SU-DHL-6 (cell line): ENCODE measurements at regions not wholly inside any gene's neighbourhood (a gene's known extent, or its start where the extent isn't known, plus 50 kb on each side); places are given as distances from the start of the nearest gene placed in this dataset.
A peak's percentile ranks its signal among the peaks of the same experiment; 100 is the strongest.

Experiments
- H2AFZ ChIP-seq: fragments of 200-600 bp; sonication (generic); 2 replicates; pipeline ENCODE4 v1.6.1; 2014; ENCODE audit warnings: low read depth, mild to moderate bottlenecking, moderate library complexity, mixed read lengths, antibody characterized with exemption, low read length; ENCODE audit not compliant: severe bottlenecking
- H3F3A ChIP-seq: fragments of 200-600 bp; shearing (Covaris generic); 2 replicates; pipeline ENCODE4 v1.6.0; 2016; ENCODE audit warnings: antibody characterized with exemption, mild to moderate bottlenecking; ENCODE audit not compliant: insufficient read depth
- H3K27ac ChIP-seq: fragments of 200-600 bp; sonication (generic); 2 replicates; pipeline ENCODE4 v1.5.1; 2016; ENCODE audit warnings: low read depth, mild to moderate bottlenecking, low read length, moderate library complexity, mixed read lengths
- H3K27me3 ChIP-seq: fragments of 200-600 bp; sonication (generic), shearing (Covaris generic); 2 replicates; pipeline ENCODE4 v1.6.0; 2014; ENCODE audit warnings: mild to moderate bottlenecking, low read length
- H3K36me3 ChIP-seq: fragments of 200-600 bp; sonication (generic); 2 replicates; pipeline ENCODE4 v1.6.1; 2014; ENCODE audit warnings: mild to moderate bottlenecking, low read length, mixed read lengths
- H3K4me2 ChIP-seq: fragments of 300-600, 200-600 bp; shearing (Covaris generic), sonication (generic); 2 replicates; pipeline ENCODE4 v1.6.0; 2014; ENCODE audit warnings: low read length, low read depth, mild to moderate bottlenecking; ENCODE audit not compliant: poor library complexity, severe bottlenecking
- H3K4me3 ChIP-seq: fragments of 200-600 bp; sonication (generic); 2 replicates; pipeline ENCODE4 v1.5.1; 2014; ENCODE audit warnings: antibody characterized with exemption, low read length, mild to moderate bottlenecking, mixed read lengths; ENCODE audit not compliant: insufficient read depth, poor library complexity, severe bottlenecking
- H3K79me2 ChIP-seq: fragments of 200-600 bp; sonication (generic); 2 replicates; pipeline ENCODE4 v1.6.1; 2014; ENCODE audit warnings: mild to moderate bottlenecking, low read length, moderate library complexity; ENCODE audit not compliant: insufficient read depth
- H3K9ac ChIP-seq: fragments of 200-600 bp; sonication (generic); 2 replicates; pipeline ENCODE4 v1.7.0; 2014; ENCODE audit warnings: mild to moderate bottlenecking, low read length
- H3K9me2 ChIP-seq: fragments of 200-600 bp; sonication (generic); replicated peaks from 2 replicates; pipeline ENCODE4 v1.6.1; 2014; ENCODE audit warnings: low read length; ENCODE audit not compliant: insufficient read depth
- H3K9me3 ChIP-seq: fragments of 200-600 bp; sonication (generic); 2 replicates; pipeline ENCODE4 v1.6.1; 2014; ENCODE audit warnings: low read length, mixed read lengths; ENCODE audit not compliant: insufficient read depth
- H4K20me1 ChIP-seq: fragments of 200-600 bp; sonication (generic); 2 replicates; pipeline ENCODE4 v1.6.1; 2014; ENCODE audit warnings: low read depth, mild to moderate bottlenecking, antibody characterized with exemption, low read length, moderate library complexity, mixed read lengths
- EZH2phosphoT487 ChIP-seq: fragments of 200-600 bp; sonication (generic), shearing (Covaris generic); conservative IDR thresholded peaks from 2 replicates; pipeline ENCODE4 v1.6.1; 2018; ENCODE audit warnings: mild to moderate bottlenecking, antibody characterized with exemption, low read length, moderate library complexity, mixed read lengths
- TF ChIP-seq, protein P1 (sequence below): fragments of 200-600 bp; sonication (generic); IDR thresholded peaks from one replicate; pipeline ENCODE4 v1.5.1; 2017; ENCODE audit warnings: antibody characterized with exemption, mild to moderate bottlenecking, low read length, moderate library complexity; ENCODE audit not compliant: insufficient read depth, poor library complexity, severe bottlenecking

DNA sequence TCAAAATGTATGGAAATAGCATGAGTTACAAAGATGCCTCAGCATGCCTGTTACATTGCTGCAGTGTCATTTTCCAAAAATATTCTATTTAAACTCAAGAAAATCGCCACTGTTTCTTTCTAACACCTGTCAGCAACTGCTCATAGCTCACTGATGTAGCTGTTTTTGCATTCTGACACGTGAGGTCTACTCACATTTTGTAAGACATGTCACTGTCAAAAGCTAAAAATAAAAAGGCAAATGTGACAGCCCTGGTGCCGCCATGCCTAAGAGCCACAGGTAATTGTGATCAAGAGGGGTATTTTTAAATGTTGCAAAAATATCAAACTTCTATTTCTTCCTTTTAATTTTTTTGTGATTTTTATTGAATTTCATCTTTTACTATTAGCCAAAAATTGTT lies 556.2 kb upstream of the TMPRSS15 start:
- Histone ChIP-seq H3K9me2 (no peaks in the 10 kb centered on the region), H3K79me2 (no peaks in the 10 kb centered on the region), H3K9me3 (no peaks in the 10 kb centered on the region), H3F3A (no peaks in the 10 kb centered on the region), H3K27me3 (no peaks in the 10 kb centered on the region), H3K9ac (no peak overlapping the region), H2AFZ (peak overlapping the region; percentile 82), H3K4me3 (no peak overlapping the region), H3K36me3 (no peaks in the 10 kb centered on the region), H3K4me2 (peak overlapping the region; percentile 21), H3K27ac (0 out of 2 replicates have a peak overlapping the region, but pooled peaks have one; percentile 12), H4K20me1 (no peaks in the 10 kb centered on the region)
- TF ChIP-seq, protein P1, sequence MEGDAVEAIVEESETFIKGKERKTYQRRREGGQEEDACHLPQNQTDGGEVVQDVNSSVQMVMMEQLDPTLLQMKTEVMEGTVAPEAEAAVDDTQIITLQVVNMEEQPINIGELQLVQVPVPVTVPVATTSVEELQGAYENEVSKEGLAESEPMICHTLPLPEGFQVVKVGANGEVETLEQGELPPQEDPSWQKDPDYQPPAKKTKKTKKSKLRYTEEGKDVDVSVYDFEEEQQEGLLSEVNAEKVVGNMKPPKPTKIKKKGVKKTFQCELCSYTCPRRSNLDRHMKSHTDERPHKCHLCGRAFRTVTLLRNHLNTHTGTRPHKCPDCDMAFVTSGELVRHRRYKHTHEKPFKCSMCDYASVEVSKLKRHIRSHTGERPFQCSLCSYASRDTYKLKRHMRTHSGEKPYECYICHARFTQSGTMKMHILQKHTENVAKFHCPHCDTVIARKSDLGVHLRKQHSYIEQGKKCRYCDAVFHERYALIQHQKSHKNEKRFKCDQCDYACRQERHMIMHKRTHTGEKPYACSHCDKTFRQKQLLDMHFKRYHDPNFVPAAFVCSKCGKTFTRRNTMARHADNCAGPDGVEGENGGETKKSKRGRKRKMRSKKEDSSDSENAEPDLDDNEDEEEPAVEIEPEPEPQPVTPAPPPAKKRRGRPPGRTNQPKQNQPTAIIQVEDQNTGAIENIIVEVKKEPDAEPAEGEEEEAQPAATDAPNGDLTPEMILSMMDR = no peak
- no peak for TF ChIP-seq EZH2phosphoT487

- no peak overlapping the region for H3K9ac ChIP-seq
- H3K79me2 ChIP-seq = no peaks in the 10 kb centered on the region
- no peaks in the 10 kb centered on the region for H3K27me3 ChIP-seq
- no peak for TF ChIP-seq EZH2phosphoT487
- TF ChIP-seq, protein P1 = no peak
- no peaks in the 10 kb centered on the region for H3K9me2 ChIP-seq
- no peaks in the 10 kb centered on the region for H3K36me3 ChIP-seq
- H3K4me3 ChIP-seq = no peak overlapping the region
- H4K20me1 ChIP-seq = no peaks in the 10 kb centered on the region
- H2AFZ ChIP-seq = peak overlapping the region; percentile 82
- no peaks in the 10 kb centered on the region for H3K9me3 ChIP-seq
- no peaks in the 10 kb centered on the region for H3F3A ChIP-seq
- H3K27ac ChIP-seq = 0 out of 2 replicates have a peak overlapping the region, but pooled peaks have one; percentile 12
- H3K4me2 ChIP-seq = peak overlapping the region; percentile 21
These were observed 556.7 kb upstream of the TMPRSS15 start for GRCh38 chr21:18960306-18960705.

DNA sequence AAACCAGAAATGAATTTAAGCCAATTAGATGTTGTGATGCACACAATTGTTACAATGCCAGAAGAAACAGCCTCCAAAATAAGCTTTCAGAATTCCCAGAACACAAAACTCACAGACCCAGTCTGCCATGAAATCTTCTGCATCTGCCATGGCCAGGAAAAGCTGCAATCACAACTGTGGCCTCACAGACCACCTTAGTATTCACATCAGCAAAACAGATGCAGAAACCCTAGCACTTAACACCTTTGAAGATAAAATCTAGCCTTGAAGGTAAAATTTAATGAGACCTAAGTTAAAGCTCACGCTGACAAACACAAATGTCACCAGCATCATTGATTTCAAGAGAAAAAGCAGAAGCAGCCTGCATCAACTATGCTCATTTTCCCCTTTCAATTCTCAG lies 566.8 kb upstream of the TMPRSS15 start:
- H3K9ac ChIP-seq = no peak overlapping the region
- no peak overlapping the region for H3K4me3 ChIP-seq
- no peaks in the 10 kb centered on the region for H3F3A ChIP-seq
- TF ChIP-seq, protein P1 = no peak
- no peak for TF ChIP-seq EZH2phosphoT487
- H3K27me3 ChIP-seq = no peaks in the 10 kb centered on the region
- no peaks in the 10 kb centered on the region for H3K9me3 ChIP-seq
- H3K79me2 ChIP-seq = no peaks in the 10 kb centered on the region
- no peak overlapping the region for H2AFZ ChIP-seq
- no peak overlapping the region for H3K4me2 ChIP-seq
- H3K36me3 ChIP-seq = no peaks in the 10 kb centered on the region
- H4K20me1 ChIP-seq = no peaks in the 10 kb centered on the region
- H3K9me2 ChIP-seq = no peaks in the 10 kb centered on the region
- H3K27ac ChIP-seq = no peak overlapping the region

- TF ChIP-seq EZH2phosphoT487 = no peak
- TF ChIP-seq, protein P1 = no peak
- Histone ChIP-seq H3K4me3 (no peak overlapping the region), H3K4me2 (no peak overlapping the region), H3K9ac (no peak overlapping the region), H3K9me3 (no peaks in the 10 kb centered on the region), H3K27ac (no peak overlapping the region), H3K79me2 (no peaks in the 10 kb centered on the region), H3K27me3 (no peaks in the 10 kb centered on the region), H4K20me1 (no peaks in the 10 kb centered on the region), H3K9me2 (no peaks in the 10 kb centered on the region), H3K36me3 (no peaks in the 10 kb centered on the region), H2AFZ (no peak overlapping the region), H3F3A (no peaks in the 10 kb centered on the region)
These were observed 567.4 kb upstream of the TMPRSS15 start for GRCh38 chr21:18970941-18971340.
